ENCODE measurements at regions not wholly inside any gene's neighbourhood (a gene's known extent, or its start where the extent isn't known, plus 50 kb on each side); places are given as distances from the start of the nearest gene placed in this dataset.

DNA sequence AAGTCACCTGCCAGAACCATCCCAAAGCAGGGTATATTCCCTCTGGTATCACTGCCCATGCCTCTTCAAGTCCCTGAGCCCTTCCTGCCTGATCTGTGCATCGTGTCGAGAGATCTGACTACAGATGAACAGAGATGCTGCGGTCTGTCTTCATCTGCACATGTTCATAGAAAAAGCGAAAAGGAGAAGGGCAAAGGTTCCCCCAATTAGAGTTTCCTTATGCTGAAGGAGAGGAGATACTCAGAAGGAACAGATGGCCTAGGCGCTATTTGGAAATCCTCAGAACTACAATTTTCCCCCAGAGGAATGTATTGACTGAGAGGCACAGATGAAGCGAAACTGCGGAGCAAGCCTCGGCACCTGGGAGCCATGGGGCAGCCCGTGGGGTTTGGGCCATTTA is 170.9 kb downstream of the SEC61B start:
- FAIRE-seq (no peak), DNase-seq (ENCODE audit: low spot score) (no peak)

DNA sequence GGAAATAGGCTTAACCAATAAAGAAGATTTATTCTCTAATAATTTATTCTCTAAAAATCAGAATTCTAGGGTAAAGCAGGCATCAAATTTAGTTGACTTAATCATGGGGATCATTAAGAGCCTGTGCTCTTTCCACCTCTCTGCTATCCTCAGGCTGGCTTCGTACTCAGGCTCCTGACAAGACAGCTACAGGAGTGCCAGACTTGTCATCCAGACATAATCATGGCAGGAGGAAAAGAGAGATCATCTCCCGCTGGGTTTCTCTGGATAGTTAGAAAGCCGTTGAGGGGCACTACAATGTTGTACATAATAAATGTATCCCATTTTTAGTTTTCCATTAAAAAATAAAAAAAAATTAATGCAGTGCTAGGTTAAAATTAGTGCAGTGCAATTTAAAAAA is 171.9 kb downstream of the SEC61B start:
- DNase-seq (ENCODE audit: low spot score) (no peak), FAIRE-seq (no peak)

DNA sequence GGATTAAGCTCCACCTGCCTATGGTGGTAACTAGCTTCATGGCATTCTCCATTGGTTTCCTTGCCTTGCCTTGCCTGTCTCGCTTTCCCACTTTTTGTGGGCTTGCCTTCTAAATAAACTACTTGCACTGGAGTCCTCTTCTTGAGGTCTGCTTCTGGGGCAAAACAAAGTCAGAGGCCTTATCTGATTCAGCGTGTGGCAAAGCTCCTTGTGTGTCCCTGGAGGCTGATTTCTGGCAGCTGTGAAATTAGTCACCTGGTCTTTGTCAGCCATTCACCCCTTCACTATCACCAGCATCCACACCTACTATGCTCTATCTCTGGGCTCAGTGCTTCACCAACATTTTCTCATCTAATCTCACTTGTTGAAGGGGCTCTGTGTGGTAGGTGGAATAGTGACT is 176.2 kb downstream of the SEC61B start:
- DNase-seq (ENCODE audit: low spot score) (no peak), FAIRE-seq (no peak)

DNA sequence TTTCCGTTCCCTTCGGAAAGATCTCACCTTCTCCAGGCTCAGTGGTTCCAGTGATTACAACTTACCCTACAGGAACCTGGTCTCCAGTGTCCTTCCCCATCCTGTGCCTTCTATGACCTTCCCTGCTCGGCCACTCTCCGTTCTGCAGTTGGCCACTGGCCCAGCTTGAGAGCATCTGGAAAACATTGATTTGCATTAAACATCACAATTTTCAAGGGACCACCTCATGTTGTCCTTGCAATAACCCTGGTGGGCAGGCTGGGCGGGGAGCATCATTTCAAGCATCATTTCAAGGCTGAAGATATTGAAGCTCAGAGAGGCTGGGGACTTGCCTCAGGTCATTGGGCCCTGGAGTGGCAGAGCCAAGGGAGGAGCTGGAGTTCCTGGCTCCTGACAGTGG is 177.4 kb downstream of the SEC61B start:
- FAIRE-seq, result no peak
- no peak for DNase-seq (ENCODE audit: low spot score)

DNA sequence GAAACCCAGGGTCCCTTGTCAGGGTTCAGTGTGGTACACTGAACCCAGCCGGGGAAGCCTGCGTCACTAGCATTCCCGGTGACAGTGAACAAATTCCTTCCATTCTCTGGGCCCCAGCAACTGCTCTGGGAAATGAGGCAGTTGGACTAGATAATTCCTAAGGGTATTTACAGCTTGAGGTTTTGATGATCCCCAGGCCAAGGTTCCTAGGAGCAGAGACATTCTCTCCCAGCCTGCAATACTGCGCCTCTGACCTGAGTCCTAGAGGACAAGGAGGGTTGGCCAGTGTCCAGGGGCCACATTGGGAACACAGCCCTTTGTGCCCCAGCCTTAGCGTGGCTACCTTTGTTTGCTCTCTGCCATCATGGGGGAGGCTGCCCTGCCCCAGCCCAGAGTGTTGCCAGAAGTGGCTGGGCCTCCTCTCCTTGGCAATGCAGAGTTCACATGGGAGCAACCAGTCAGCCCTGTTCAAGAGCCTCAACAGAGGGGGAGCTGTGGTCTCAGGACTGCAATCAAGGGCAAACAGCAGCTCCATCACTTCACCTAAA is 178.2 kb downstream of the SEC61B start:
- FAIRE-seq, result no peak
- no peak for DNase-seq (ENCODE audit: low spot score)

DNA sequence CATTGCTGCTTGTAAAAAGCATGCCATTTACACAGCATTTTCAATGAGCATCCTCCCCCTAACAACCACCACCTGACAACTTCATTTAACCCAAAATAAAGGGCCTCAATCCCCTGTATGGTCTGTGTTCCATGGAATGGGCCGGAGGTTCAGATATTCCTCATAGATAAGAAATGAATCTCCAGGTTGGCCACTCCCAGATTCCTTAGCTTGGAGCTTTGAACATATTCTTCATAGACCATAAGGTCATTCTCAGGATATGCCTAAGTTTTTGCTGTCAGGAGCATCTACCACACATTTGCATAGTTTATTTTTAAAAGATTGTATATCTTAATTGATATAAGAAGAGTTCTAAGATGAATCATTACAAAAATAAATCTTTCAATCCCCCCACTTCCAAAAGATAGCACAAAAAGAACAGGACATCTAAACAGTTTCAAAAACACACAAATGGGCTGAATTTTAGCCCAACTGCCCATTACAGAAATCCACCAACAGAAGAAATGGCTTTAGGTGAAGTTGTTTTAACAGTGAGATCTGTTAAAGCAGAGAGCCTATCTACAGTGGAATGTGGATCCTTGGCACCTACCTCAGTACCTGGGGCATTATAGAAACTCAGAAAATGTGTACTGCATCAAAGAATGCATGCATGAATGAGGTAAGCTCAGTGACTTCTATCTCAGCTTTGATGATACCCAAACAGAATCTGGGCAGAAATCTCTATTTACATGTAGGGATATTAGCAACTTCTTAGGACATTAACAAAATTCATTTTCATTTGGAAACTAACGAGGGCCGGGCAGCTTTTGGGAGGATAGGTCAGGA is 179.8 kb downstream of the SEC61B start:
- no peak for DNase-seq (ENCODE audit: low spot score)
- FAIRE-seq, result no peak

DNA sequence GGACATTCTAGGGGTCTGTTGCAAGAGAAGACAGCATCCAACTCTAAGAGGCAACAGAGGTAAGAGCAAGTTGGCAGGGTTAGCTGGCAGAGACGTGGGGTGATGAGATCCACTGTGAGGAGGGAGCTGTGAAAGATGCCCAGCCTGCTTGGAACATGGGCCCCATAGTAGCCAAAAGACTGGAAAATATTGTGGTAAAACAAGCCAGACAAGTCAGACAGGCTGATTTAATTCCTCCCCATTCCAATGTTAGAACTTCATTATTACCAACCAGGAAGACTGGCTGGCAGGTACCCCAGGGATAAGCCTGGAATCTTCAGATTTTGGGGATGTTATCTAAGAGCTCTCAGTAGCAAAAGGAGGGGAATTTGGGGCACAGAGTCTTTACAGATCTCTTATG is 181.3 kb downstream of the SEC61B start:
- FAIRE-seq (no peak), DNase-seq (ENCODE audit: low spot score) (no peak)

DNA sequence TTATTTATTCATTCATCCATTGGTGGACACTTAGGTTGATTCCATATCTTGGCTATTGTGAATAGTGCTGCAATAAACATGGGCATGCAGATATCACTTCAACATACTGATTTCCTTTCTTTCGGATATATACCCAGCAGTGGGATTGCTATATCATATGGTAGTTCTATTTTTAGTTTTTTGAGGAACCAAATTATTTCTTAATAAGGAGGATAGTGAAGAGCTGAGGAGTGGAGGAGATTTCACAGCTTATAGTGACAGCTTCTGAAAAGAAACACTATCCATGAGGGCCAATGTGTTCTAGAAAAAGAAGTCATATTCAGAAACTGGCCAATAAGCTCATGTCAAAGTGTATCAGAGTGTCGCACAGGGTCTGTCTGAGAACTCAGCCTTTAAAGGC is 183.3 kb downstream of the SEC61B start:
- DNase-seq (ENCODE audit: low spot score) (no peak), FAIRE-seq (no peak)

DNA sequence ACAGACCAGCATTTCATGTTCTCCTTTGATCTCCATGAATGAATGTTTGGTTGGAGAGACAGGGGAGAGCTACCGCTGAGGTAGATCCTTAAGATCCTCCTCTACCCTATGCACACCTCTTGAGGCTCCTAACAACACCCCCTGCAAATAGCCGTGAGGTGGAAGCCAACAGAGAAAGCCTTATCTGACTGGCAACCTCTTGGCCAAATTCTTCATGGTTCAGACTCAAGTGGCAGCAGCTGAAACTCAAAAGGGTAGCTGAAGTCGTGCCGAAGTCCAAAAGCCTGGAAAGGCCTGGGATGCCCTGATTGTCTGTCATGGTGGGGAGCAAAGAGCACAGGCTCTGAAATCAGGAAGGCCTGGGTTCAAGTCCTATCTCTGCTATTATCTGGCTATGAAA is 184.9 kb downstream of the SEC61B start:
- DNase-seq (ENCODE audit: low spot score) (no peak), FAIRE-seq (no peak)

DNA sequence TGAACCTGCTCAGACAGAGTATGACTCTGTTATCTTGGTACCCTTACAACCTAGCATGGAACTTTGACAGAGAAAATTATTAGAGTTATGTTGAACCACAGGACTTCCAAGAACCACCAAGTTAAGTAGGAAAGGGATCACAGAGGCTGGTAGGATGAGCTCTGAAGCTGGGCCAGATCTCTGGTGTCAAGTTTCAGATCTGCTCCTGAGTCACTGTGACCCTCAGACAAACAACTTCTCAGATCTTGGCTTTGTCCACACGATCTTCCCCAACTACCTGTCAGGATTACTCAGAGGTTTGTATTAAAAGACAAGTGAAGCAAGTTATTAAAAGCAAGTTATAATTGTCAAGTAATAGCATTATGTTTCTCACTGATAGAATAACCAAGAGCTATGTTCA is 189.0 kb downstream of the SEC61B start:
- DNase-seq (ENCODE audit: low spot score) (peak; percentile 20), FAIRE-seq (no peak)

DNA sequence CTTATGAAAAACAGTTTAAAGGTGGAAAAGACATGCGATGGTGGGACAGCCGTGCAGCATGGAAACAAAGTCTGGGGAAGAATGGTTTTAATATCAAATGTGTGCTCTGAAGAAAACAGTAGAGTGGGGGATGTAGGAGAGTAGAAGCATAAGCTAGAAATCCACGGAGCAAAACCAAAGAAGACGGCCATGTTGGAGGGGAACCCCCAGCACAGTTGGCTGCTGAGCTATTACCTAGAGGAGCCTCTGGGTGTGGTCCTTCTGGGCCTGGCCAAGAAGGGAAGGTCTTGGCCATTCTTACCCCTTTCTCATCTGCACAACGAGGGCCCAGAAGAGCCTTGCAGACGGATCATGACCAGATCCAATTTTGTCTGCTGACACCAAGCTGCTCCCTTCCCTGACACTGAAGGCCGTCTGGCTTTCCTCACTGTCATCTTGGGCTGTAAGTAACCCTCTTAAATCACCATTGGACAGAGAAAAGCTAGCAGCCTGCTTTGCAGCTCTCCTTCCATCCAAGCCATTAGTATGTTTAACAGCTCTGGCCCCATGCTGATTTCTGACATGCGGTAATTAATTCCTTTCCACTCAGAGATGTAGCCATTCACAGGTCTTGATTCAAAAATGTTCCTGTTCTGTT is 189.5 kb downstream of the SEC61B start:
- FAIRE-seq, result no peak

DNA sequence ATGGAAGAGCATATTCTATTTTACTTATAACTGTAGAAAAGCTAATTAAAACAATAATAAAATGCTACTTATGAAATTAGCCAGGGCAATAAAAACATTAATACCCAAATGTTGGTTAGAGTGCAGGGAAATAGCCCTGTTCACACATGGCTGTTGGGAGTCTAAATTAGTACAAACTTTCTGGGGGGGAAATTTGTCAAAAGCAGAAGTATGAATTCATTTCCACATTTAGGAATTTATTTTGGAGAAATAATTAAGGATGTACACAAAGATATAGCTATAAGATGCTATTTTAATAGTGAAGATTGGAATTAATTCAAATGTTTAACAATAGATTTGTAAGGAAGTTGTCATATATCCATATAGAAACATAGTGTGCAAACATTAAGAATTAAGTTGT is 190.5 kb downstream of the SEC61B start:
- DNase-seq (ENCODE audit: low spot score) (no peak), FAIRE-seq (no peak)

More for the DNA sequence above, 189.5 kb downstream of the SEC61B start:
- no peak for DNase-seq (ENCODE audit: low spot score)

DNA sequence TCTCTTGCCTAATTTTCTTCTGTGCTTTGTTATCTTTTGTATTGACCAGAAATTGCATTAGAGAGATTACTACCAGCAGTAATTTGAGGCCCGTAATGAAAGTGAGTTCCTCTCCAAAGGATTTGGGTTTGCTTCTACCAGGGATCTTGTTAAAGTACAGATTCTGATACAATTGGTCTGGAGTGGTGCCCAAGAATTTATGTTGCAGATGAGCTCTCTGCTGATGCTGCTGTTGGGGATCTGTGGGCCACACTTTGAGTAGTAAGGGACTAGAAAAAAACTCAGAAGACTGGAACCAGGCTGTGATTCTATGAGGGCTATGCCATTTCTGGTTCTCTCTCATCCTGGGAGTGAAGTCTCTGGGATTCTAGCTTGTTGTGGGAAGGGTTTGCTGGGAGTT is 192.2 kb downstream of the SEC61B start:
- no peak for DNase-seq (ENCODE audit: low spot score)
- no peak for FAIRE-seq

DNA sequence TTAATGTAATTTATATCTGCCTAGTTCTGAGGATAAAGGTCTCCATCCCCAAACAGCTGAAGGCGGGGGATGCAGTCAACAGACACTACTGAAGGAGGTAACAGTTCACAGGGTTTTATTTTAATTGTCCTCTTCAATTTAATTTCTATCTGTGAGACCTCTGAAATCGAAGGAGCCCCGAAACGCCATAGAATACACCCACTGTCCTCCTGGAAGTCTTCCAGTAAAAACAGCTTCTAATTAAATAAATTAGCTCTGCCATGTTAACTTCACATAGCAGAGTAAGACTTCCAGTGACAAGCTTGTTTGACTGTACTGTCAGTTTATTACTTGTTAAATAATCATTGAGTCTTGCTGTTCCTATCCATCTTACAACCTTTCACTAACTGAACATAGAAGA is 193.5 kb downstream of the SEC61B start:
- no peak for FAIRE-seq

DNA sequence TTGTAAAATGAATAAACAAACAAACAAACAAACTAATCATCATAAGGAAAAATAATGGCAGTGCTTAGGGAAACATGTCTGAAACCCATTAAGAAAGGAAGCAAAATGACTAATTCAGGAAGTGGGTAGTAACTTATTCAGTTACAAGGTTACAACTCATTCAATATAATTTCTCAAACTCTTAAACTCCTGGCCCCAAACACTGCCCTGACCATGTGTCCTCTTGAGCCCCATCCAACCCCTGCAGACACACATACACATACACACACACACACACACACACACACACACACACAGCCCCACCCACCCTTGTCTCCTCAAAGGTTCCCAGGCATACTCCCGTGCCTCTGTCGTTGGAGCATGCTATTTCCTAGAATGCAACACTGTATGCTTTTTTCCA is 193.9 kb downstream of the SEC61B start:
- DNase-seq (ENCODE audit: low spot score), result no peak
- FAIRE-seq, result no peak

More for the DNA sequence above, 193.5 kb downstream of the SEC61B start:
- no peak for DNase-seq (ENCODE audit: low spot score)

DNA sequence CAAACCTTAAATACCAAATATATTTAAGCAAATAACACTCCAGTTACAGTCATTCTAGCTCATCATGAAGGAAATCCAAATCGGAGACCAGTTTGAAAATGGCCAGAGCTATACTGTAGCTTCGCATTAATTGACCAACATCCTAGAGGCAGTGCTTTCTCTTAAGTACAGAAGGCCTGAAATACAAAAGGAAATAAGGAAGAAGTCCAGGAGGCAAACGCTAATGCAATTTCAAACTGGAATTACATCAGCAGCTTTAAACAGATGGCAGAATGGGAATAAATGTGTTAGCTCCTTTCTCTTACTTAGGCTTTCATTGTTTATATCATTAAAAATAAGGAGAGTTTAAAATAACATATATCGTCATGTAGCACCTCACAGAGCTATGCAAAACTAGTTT is 197.0 kb downstream of the SEC61B start:
- DNase-seq (ENCODE audit: low spot score) (no peak), FAIRE-seq (no peak)

DNA sequence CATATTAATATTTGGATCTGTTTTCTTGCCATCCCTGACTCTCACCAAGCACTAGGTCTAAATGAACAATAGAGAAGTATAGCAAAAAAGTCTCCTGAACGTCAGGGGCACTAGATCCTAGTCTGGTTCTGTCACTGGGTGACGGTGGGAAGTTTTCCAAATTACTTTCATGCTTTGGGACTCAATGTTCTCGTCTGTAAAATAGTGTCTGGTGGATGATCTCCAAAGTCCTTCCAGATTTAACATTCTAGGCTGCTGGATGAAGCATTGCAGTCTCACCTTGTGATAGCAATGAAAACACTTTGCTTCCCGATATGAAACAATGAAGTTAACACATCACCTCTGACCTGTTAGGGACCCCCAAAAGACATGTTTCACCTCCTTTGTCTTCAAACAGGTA is 199.3 kb downstream of the SEC61B start:
- DNase-seq (ENCODE audit: low spot score) (no peak), FAIRE-seq (no peak)

DNA sequence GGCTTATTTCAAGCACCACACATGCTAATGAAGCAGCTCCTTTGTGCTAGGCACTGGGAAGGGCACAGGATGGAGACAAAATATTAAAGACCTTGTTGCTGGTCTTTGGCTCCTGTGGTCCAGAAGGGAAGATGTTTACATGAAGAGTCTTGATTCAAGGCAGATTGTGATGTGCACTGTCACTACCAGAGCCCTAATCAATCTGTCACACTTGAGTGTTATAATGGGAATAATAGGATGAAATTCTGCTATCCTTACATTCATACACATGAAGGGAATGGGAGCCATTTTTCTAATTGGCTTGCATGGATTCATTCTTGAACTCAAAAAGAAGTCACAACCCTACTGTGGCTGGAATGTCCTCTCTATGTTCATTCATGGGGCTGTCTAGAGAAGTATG is 203.0 kb downstream of the SEC61B start:
- DNase-seq (ENCODE audit: low spot score) (no peak), FAIRE-seq (no peak)

DNA sequence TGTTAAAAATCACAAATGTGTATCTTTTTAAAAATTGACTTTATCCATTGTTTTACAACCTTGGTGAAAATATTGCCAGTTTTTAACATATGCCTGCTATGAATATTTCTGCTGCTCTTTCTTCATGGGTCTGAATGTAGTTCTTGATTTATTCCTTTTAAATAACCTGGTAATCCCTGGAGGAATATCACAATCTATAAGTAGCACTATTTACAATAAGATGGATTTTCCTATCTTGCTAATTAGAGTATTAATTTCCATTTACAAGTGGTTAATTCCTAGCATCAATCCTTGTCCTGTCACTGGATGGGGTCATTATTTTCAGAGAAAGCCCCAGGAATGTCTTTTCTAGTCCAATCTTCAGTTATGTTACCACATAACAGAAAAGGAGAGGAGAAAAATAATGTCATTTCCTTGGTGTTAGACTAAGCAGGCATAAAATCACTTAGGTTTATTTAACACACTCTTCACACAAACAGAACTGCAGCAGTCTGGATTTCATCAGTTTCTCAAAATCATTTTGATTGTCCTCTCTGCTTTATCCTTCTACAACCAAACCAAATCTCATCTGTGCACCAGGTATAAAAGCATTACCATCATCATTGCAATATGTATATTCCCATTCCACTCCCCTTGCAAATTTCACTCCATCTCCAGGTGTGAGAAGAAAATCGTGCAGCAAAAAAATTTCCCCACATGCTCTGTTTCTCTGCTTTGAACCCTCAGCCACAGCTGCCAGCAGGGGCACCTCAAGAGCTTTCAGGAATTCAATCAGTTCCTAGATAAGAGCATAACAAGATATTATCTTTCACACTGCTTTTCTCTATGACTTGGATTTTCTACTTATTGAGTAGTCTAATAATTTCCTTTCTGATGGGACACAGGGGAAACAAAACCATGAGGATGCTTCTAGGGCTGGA is 204.1 kb downstream of the SEC61B start:
- DNase-seq (ENCODE audit: low spot score) (no peak), FAIRE-seq (no peak)

DNA sequence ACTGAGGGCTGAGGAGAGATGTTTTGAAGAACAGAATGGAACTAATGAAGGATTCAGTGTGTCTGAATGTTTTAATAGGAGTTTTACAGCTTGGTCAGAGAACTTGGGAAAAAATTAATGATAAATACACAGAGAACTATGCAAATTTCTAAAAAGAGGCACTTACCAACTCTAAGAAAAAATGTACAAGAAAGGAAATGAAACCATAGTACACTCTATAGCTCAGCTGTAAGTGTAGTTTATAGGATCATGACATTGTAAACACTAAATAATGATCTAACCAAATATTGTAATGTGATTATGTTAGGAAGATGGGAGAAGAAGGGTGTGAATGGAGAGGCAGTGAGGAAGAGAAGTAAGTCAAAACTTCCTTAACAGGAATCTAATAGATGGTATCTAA is 205.2 kb downstream of the SEC61B start:
- DNase-seq (ENCODE audit: low spot score) (no peak), FAIRE-seq (no peak)

DNA sequence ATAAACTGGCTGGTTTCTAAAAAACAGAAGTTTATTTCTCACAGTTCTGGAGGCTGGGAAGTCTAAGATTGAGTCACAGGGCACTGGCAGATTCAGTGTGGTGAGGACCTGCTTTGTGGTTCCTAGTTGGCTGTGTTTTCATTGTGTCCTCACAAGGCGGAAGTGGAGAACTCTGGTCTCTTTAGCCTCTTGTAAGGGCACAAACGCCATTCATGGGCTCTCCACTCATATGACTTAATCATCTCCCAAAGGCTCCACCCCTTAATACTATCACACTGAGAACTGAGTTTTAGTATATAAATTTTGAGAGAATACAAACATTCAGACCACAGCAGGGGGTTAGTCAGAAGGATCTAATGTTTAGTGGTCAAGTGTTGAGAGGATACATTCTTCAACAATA is 208.2 kb downstream of the SEC61B start:
- FAIRE-seq (no peak), DNase-seq (ENCODE audit: low spot score) (no peak)

DNA sequence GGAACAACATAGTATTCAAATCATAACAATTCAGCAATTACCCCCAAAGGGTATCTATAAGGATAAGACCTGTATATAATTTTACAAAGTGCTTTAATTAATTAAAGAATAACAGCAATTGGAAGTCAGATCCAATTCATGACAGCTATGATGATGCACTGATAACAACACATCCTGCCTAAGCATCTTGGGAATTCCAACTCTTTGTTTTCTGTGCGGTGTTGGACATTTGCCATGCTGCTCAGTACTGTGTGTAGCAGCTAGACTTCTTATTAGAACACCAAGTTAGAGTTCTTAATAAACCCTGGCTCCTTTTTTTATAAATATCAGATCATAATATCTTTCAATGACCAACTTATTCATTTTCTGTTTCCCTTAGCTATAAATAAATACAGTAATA is 209.0 kb downstream of the SEC61B start:
- DNase-seq (ENCODE audit: low spot score), result no peak
- no peak for FAIRE-seq

All from urothelium cell line (cell line).